EL (cell line): ENCODE measurements at regions not wholly inside any gene's neighbourhood (a gene's known extent, or its start where the extent isn't known, plus 50 kb on each side); places are given as distances from the start of the nearest gene placed in this dataset.
"Not testable (repeated sequence)": the region's sequence is repeated elsewhere in the genome, so short reads cannot be mapped to it uniquely, and the experiment has no call there.

Experiments used
- DNase-seq: peaks from one replicate; pipeline ENCODE4 v3.0.0-alpha.2; 2016

DNA sequence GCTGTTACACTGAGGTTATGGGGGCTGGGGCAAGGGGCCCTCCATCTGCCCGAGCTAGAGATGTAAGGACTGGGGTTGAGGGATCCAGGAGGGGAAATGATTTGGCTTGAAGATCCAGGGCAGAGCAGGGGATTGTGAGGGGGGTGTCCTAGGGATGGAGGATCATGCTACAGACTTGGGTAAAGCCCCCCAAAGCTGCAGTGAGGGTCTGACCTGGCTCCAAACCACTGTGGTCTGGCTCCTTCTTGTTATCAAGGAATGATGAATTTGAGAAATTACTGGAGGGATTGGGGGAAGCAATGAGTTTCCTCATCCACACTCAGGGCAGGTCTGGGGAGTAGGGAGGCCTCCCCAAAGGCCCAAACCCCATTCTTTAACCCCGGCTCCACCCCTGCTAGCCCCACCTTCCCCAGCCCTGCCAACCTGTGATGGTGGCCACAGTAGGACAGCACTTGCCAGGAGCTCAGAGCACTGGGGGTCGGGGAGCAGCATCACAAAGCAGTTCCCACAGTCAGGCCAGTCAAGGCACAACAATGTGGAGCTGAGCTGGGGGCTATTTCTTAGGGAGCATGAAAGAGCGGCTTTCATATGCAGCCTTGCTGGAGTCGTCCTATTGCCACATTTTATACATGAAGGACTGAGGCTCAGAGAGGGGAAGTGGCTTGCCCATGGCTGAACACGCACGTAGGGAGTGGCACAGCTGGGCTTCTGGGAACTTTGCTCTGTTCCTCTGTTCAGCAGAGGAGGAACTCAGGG, 165.5 kb downstream of the EFNB1 start:
- no peak for DNase-seq

DNA sequence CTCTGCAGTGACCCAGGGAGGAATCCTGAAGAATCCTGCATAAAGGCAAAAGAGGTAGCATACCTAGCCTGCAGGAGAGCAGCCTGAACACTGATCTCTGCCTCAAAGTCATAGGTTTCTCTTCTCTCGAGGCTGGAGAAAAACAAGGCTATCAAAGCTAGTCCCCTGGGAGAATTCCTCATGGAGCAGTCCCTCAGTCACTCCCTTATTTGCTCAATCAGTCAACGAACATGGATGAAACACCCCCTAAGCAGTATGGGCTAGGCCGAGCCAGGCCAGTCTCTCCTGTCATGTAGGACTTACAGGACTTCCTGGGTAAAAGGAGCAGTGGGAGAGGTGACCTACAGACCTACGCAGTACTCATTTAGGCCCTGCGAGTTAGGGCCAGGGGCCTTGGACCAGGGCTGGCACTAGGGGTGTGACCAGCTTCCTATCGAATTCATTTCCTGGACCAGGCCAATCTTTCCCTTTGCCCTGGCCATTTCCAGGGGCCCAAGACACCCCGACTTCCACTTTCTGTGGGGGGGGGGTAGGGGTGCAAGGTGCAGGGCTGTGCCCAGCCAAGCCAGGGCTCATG, 164.1 kb downstream of the EFNB1 start:
- DNase-seq: no peak

DNA sequence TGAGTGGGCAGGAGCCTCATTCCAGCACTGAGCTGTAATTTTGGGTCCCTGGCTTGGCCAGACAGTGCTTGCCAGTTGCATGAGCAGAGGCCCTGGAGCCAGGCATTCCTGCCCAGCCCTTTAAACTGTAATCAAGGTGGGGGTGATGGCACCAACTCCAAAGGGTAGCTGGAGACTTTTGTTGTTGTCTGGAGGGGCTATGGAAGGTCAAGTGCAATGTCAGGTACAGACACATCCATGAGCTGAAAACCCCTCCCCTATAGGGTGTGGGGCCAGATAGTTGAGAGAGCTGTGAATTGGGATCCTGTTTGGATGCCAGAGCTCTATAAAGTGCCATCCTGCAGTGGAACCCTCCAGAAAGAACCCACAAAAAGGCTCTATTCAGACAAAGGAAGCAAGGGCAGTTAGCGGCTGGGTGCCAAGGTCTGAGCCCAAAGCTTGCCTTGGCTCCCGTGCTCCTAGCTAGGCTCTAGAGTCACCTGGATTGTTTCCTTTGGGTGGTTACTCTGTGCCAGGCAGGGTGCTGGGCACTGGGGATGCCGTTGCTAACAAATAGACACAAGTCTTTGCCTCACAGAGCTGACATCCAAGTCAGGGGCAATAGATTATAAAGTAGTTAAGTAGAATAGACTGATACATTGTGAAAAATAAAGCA, 163.0 kb downstream of the EFNB1 start:
- no peak for DNase-seq

DNA sequence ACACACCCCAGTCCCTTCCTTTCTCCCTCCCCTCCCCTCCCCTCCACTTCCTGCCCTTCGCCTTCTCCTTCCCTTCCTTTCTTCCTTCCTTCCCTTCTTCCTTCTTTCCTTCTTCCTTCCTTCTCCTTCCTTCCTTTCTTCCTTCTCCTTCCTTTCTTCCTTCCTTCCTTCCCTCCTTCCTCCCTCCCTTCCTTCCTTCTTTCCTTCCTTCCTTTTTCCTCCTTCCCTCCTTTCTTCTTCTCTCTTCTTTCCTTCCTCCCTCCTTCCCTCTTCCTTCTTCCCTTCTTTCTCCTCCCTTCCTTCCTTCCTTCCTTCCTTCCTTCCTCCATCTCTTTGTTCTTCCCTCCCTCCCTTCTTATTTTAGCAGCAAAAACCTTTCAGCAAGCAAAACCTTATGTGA, 162.1 kb downstream of the EFNB1 start:
- no peak for DNase-seq

DNA sequence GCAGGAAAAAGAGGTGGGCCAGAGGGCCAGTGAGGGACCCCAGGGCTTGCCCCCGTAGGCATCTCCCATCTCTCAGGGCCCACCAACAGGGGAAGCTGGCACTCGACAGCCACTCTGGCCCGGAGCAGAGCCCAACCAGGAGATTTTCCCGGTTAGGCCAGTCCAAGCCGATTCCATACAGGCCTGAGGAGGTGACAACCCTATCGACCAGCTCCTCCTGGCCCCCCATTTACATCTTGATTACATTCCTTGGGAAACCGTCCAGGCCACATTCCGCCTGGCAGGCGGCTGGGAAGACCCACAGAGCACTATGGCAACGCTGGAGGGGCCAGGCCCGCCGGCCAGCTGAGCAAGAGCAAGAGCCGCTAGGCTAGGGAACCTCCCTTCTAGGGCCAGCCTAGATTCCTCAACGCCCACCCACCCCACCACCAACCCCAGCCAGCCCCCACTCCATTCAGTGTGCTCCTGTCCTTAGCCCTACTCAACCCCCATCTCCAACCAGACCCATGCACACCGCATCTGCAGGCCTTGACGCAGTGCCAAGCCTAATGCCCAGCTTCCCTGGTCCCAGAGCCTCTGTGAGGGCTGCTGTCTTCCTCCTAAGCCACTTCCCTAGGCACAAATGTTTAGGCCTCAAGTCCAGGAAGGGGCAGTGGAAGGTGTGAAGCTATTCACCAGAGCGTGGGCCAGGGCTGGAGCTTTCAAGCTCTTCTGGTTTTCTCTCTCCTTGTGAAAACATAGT, 161.2 kb downstream of the EFNB1 start:
- DNase-seq: peak; percentile 79

DNA sequence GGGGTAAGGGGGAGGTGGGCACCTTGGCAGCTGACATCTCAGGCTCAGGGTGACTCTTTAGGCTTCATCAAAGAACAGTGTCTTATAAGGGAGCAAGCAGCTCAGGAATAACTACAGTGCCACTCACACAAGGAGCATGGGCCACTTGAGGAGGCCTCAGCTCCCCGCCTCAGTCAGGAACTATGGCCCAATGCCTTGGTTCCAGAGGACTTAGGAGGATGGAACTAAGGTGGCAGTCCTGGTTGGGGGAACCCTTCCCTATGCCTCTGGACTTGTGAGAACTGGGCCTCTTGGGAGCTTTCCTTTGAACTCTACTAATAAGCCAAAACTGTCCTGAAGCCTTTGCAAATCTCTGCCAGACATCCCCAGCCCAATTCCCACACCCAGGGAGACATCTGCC, 160.6 kb downstream of the EFNB1 start:
- DNase-seq: no peak

DNA sequence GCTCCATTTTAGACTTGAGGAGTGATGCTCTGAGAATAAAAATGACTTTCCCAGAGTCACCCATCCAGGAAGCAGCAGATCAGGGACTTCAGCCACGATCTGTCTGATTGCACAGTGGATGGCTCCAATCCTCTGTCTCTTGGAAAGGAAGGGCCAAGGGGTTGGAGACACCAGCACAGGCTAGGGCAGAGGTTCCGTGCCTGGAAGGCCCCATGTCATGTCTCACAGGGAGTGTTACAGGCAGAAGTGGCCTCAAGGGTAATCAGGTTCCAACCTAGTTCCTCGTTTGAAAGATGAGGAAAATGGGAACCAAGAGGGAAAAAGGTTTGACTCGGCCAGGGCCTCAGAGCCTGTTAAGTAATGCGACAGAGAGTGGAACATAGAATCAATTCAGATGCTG, 160.0 kb downstream of the EFNB1 start:
- no peak for DNase-seq

DNA sequence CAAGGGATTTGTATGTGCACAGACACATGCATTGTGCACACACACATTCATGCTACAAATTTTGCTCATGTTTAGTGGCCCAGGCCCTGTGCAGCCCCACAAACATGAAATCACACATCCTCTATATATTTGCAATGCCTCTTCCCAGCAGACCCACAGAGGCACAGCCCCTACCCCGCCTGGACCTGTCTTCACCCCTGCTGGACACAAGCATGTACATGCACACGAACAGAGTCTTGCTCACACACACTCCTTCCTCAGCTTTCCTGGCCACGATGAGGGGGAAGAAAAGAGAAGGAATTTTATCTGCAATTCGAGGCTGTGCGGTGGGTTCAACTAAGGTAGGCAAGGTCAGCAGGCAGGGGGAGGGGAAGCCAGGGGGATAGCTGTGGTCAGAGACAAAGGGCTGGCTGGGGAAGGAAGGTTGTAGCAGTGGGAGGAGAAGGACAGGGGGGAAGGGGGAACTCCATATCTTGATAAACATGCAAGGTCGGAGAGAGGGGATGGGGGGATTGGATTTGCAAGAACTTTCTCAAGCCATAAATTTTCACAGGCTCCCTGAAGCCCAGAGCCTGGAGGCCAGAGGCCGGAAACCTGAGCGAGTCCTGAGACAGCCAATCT, 156.4 kb downstream of the EFNB1 start:
- DNase-seq: no peak

DNA sequence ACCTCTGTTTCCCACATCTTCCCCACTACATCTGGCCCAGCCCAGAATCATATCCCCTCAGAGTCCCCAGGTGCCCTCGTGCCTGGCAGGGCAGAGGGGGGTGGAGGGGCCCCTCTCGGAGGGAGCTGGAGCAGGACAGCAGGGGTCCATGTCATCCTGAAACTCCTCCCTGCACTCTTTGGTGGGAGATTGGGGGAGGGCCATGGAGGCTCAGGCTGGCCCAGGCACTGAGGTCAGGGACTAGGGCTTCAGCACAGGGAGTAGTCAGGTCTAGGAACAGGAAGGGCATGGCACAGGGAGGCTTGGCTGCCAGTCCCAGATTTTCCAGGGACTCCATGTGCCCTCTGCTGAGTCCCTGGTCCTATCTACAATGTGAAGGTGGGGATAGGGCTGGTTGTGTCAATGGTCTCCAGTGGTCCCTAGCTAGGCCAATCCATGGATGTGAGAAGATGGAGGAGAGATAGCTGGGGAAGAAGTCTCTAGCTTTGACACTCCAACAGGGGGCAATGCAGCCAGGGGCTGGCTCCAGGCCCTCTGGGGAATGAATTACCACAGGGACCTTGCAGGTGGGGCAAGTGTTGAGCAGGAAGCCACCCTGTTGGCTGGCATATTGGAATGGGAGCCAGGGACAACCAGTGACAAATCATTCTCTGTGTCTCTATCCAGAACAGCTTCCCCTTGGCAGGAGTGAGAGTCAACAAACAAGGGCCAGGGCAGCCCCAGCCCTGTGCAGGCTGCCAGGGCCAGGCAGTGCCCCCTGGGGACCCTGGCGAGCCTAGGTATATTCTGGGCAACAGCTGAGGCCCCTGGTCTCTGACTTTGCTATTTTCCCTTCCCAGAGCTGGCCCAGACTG, 154.4 kb downstream of the EFNB1 start:
- no peak for DNase-seq

DNA sequence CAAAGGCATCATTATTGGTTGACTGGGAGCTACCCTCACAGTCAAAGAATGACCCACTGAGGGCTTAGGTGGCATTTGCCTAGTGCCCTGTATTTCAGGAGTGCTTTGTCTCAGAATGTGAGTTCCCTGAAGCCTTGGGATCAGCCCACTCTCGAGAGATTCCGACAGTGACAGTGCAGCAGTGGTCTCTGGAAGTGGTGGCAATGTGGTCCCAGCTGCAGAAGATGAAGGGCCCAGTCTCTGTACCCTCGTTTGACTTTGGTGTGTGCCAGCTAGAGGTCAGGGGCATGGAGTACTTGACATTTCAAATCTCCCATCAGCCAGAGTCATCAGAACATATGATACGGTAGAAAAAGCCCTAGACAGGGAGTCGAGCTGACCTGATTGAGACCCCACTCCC, 153.7 kb downstream of the EFNB1 start:
- DNase-seq: no peak

DNA sequence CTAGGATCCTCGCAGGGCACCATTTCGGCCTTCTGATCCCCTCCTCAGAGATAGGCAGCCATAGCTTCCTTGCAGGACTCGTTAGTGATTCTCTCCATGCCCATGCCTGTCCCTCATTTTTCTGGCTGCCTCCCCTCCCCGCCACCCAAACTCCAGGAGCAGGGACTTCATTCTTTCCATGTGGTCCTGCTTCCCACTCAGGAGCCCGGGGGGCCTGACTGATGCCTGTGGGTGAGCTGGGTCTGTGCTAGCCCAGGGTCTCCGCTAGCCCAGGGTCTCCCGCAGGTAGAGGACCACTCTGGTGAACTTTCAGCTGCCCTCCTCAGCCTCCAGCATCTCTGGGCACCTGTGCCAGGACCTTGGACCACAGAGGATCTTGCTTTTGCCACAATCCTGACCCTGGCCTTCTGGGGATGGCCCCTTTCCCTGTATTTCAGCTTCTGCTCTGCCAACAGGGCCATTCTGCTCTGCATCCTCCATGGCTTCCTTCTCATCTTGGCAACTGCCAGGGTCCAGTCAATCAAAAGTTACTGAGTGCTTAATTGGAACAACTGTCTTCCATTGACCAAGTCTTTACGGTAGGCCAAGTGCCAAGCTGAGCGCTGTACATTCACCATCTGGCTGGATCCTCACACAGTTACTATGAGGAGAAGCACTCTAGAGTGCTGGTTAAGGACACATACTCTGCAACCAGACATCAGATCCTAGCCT, 152.2 kb downstream of the EFNB1 start:
- no peak for DNase-seq

DNA sequence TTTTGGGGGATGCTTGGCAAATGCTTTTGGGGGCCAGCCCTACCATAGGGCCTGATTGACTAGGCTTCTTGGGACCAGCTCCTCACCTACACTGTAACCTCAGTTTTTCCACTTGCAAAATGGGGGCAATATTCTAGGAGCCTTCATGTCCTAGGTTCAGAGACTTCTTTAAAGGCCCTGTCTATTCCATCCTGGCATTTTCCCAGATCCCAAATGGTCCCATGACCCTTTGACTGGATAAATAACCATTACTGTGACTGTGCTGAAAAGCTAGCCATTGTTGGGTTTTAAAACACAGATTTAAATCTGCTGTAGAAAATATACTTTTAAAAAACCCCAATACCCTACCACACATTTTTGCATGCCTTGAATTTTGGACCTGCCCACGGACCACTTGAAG, 149.8 kb downstream of the EFNB1 start:
- DNase-seq: no peak

DNA sequence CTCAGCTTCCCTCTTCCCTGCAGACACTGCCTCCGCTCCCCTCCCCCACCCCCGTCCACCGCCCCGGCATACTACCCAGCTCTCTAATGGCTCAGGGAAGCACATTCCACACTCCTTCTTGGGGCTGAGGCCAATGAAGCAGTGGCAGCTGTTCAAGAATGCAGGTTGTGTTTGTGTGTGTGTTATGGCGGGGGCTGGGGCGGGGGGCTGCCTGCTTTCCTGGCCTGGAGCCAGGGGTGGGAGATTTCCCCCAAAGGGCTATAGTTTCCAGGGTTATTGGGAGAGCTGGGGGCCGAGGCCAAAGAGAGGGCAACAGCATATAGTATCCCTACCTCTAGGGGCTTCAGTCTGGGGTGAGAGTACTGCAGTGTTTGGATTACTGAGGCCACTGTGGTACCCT, 149.4 kb downstream of the EFNB1 start:
- peak; percentile 10 for DNase-seq

DNA sequence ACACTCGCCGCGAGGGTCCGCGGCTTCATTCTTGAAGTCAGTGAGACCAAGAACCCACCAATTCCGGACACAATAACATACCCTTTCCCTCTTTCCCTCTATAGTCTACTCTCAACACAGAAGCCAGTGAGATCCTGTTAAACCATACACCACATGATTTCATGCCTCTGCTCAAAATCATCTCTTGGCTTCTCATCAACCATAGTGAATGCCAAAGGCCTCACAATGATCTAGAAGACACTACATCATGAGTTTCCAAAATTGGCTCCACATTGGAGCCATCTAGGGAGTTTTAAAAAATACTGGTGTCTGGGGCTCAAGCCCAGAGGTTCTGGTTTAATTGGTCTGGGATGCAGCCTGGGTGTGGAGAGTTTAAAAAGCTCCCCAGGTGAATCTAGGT, 124.5 kb downstream of the EFNB1 start:
- DNase-seq: no peak

DNA sequence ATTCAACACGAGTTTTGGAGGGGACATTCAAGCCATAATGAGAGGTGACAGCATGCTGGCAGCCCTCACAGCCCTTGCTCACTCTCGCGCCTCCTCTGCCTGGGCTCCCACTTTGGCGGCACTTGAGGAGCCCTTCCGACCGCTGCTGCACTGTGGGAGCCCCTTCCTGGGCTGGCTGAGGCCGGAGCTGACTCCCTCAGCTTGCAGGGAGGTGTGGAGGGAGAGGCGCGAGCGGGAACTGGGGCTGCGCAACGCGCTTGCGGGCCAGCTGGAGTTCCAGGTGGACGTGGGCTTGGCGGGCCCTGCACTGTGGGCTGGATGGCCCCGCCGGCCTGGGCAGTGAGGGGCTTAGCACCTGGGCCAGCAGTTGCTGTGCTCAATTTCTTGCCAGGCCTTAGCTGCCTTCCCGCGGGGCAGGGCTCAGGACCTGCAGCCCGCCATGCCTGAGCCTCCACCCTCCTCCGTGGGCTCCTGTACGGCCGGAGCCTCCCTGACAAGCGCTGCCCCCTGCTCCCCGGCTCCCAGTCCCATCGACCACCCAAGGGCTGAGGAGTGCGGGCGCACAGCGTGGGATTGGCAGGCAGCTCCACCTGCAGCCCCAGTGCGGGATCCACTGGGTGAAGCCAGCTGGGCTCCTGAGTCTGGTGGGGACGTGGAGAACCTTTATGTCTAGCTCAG, 123.3 kb downstream of the EFNB1 start:
- not testable (repeated sequence) for DNase-seq

DNA sequence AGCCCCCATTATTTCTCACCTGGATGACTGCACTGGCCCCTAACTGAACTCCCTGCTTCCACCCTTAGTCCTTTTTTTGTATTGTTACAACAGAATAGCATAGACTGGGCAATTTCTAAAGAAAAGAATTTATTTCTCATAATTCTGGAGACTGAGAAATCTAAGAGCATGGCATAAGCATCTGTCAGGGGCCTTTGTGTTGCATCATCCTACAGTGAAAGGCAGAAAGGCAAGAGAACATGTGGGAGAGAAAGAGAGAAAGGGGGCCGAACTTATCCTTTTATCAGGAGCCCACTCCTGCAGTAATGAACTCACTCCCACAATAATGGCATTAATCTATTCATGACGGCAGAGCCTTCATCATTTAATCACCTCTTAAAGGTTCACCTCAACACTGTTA, 122.1 kb downstream of the EFNB1 start:
- no peak for DNase-seq

DNA sequence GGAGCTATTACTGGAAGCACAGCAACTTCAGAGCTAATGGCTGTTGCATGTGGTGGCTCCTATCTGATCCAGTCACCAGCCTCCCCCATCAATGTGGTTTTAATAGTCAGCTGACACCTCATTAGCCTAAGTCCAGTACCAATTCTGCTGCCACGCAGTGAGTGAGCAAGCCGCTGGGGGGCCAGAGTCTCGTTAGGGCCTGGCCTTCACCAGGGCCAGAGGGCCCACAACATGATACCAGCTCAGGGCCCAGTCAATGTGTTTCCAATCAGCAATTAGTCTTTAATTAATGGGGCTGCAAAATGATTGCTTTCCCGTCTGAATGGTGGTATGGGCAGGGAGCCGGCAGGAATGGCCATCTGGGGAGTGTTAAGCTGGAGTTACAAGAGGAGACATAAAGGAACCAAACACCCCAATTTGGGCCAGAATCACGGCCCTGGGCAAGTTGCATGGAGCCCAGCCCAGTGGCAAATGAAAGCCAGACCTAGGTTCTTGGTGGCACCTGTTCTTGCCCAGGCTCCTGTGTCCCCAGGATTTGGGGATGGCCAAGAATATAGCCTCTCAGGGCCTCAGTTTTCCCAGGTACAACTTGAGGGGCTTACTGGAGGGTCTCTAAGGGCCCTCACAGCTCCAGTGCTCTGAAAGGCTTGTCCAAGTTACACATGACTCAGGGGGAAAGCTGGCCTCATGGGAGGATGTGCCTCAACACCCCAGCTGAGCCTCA, 119.2 kb downstream of the EFNB1 start:
- no peak for DNase-seq

DNA sequence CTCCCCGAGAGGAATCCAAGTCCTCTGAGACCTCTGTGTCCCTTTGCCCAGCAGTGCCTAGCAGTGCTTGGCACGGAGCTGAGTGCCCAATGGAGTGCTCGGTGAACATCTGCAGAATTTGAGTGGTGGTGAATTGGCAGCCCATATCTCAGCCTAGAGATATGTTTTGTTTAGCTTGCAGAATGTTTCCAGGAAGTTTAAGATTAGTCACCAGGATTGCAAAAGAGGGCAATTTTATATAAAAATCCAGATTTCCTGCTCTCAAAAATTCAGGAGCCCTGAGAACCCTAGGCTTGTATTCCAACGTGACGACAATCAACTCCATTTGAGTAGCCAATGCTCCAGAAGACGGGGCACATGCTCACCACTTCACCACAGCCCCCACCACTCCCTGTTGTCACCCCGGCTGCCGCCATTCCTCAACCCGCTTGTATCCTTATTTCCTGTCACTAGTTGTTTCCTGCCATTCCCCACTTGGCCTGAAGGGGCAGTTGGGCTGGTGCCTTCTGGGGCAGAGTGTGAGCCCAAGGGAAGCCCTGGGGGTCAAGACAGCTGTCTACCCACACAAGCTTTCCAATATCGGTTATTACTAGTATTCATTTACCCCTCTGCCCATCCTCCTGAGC, 116.9 kb downstream of the EFNB1 start:
- peak; percentile 30 for DNase-seq

DNA sequence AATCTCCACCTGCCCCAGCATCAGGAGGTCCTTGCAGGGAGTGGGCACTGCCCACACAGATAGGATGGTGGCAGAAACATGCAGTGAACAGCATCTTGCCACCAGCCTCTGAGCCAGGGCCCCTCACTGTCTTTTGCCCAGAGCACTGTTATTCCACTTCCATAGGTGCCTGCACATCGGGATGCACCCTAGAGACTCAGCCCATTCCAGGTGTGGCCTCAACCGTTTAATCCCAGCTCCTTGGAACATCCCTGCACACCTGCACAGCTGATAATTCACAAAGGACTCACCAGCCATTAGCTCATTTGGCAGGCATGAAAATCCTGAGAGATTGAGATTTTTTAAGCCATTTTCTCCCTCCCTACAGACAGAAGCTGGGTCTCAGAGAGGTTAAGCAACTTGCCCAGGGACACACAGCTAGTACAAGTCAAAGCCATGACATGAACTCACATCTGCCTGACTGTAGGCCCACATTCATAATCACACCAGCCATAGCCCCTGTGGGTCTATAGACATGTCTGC, 116.3 kb downstream of the EFNB1 start:
- DNase-seq: no peak

DNA sequence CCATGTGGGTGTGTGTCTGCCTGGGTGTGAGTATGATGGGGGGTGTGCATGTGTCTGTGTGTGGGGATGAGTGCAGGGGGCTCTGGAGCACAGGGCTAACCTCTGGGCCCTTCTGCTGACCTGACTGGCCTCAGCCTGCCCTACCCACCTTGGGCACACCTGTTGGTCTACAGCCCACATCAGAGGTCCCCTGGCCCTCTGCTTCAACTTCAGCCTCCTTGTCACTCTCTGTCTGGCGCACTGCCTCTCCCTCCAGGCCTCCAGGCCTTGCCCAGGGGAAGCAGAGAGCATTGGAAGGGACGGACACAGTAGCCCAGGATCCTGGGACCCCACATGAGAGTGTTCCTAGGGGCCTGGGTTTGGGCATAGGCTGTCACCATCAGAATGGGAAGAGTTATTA, 115.4 kb downstream of the EFNB1 start:
- no peak for DNase-seq
